Spinal cord (tissue), 9 donors: ENCODE measurements at regions not wholly inside any gene's neighbourhood (a gene's known extent, or its start where the extent isn't known, plus 50 kb on each side); places are given as distances from the start of the nearest gene placed in this dataset.

Experiments used
- DNase-seq, 6 donors: peaks; one replicate each; pipeline versions ENCODE4 v3.0.0 to v3.0.0-alpha.2; 2013 to 2015; ENCODE audit warnings: low spot score in 6 of 6, low read depth in 4 of 6
- H3K27ac ChIP-seq: one replicate; pipeline ENCODE4 v1.5.1; 2013; ENCODE audit warnings: low read depth, low read length, control low read depth
- H3K27me3 ChIP-seq: one replicate; pipeline ENCODE4 v1.6.1; 2013; ENCODE audit warnings: low read length; ENCODE audit not compliant: control insufficient read depth, insufficient read depth
- H3K36me3 ChIP-seq: one replicate; pipeline ENCODE4 v1.6.1; 2013; ENCODE audit warnings: low read length; ENCODE audit not compliant: control insufficient read depth, insufficient read depth
- H3K4me1 ChIP-seq: one replicate; pipeline ENCODE4 v1.6.1; 2013; ENCODE audit warnings: low read length; ENCODE audit not compliant: control insufficient read depth, insufficient read depth
- H3K4me3 ChIP-seq: one replicate; pipeline ENCODE4 v1.5.1; 2013; ENCODE audit warnings: low read depth, low read length, control low read depth
- H3K9me3 ChIP-seq: one replicate; pipeline ENCODE4 v1.6.1; 2013; ENCODE audit warnings: low read length; ENCODE audit not compliant: control insufficient read depth, insufficient read depth
- WGBS: methylation state at CpG from one replicate; pipeline ENCODE4 v1.1.5; 2013; ENCODE audit warnings: missing lambda C conversion rate; ENCODE audit not compliant: insufficient coverage; 5-methylcytosine and 5-hydroxymethylcytosine counted together
- donor health status: healthy.

GRCh38 chrX:139299309-139299708 lies 231.2 kb upstream of the F9 start:
- no peaks in the 10 kb centered on the region for H3K9me3 ChIP-seq
- H3K27ac ChIP-seq, result no peak overlapping the region
- no peak for DNase-seq
- no peaks in the 10 kb centered on the region for H3K4me1 ChIP-seq
- H3K27me3 ChIP-seq, result no peaks in the 10 kb centered on the region
- no peaks in the 10 kb centered on the region for H3K36me3 ChIP-seq
- no peak overlapping the region for H3K4me3 ChIP-seq

GRCh38 chrX:139298437-139298836 lies 232.1 kb upstream of the F9 start:
- no peak overlapping the region for H3K4me3 ChIP-seq
- H3K9me3 ChIP-seq, result no peaks in the 10 kb centered on the region
- H3K36me3 ChIP-seq, result no peaks in the 10 kb centered on the region
- no peak for DNase-seq
- H3K4me1 ChIP-seq, result no peaks in the 10 kb centered on the region
- H3K27me3 ChIP-seq, result no peaks in the 10 kb centered on the region
- no peak overlapping the region for H3K27ac ChIP-seq

GRCh38 chrX:139297638-139298037 lies 232.9 kb upstream of the F9 start:
- DNase-seq, result no peak
- H3K27me3 ChIP-seq, result no peaks in the 10 kb centered on the region
- no peaks in the 10 kb centered on the region for H3K36me3 ChIP-seq
- no peak overlapping the region for H3K4me3 ChIP-seq
- no peaks in the 10 kb centered on the region for H3K4me1 ChIP-seq
- H3K9me3 ChIP-seq, result no peaks in the 10 kb centered on the region
- WGBS, result 50% methylated on average over 1 of the region's 1 CpG
- no peak overlapping the region for H3K27ac ChIP-seq

GRCh38 chrX:139293991-139294390 lies 236.5 kb upstream of the F9 start:
- DNase-seq, result no peak
- no peaks in the 10 kb centered on the region for H3K36me3 ChIP-seq
- H3K9me3 ChIP-seq, result no peaks in the 10 kb centered on the region
- no peaks in the 10 kb centered on the region for H3K4me1 ChIP-seq
- H3K4me3 ChIP-seq, result no peak overlapping the region
- H3K27me3 ChIP-seq, result no peaks in the 10 kb centered on the region
- H3K27ac ChIP-seq, result no peak overlapping the region
- WGBS, result 79% methylated on average over 3 of the region's 4 CpGs

GRCh38 chrX:139290310-139290709 lies 240.2 kb upstream of the F9 start:
- Histone ChIP-seq H3K9me3 (no peaks in the 10 kb centered on the region), H3K4me3 (no peak overlapping the region), H3K27me3 (no peaks in the 10 kb centered on the region), H3K4me1 (no peaks in the 10 kb centered on the region), H3K27ac (no peak overlapping the region), H3K36me3 (no peaks in the 10 kb centered on the region)
- no CpG with 5 or more reads among the region's 1 CpG for WGBS
- no peak for DNase-seq

- no peaks in the 10 kb centered on the region for H3K27me3 ChIP-seq
- no peak overlapping the region for H3K27ac ChIP-seq
- H3K4me3 ChIP-seq, result no peak overlapping the region
- H3K36me3 ChIP-seq, result no peaks in the 10 kb centered on the region
- WGBS, result no CpG with 5 or more reads among the region's 2 CpGs
- no peaks in the 10 kb centered on the region for H3K4me1 ChIP-seq
- peaks cover 3% of the 10 kb centered on the region for H3K9me3 ChIP-seq
- no peak for DNase-seq
Measured at GRCh38 chrX:139287155-139287924, 243.2 kb upstream of the F9 start.

GRCh38 chrX:139286342-139286741 lies 244.2 kb upstream of the F9 start:
- Histone ChIP-seq H3K4me3 (no peak overlapping the region), H3K4me1 (no peaks in the 10 kb centered on the region), H3K27me3 (no peaks in the 10 kb centered on the region), H3K27ac (no peak overlapping the region), H3K9me3 (peaks cover 3% of the 10 kb centered on the region), H3K36me3 (no peaks in the 10 kb centered on the region)
- DNase-seq, result no peak
- 76% methylated on average over 2 of the region's 2 CpGs for WGBS

GRCh38 chrX:139267851-139268250 lies 262.7 kb upstream of the F9 start:
- Histone ChIP-seq H3K4me1 (no peaks in the 10 kb centered on the region), H3K27me3 (no peaks in the 10 kb centered on the region), H3K4me3 (no peak overlapping the region), H3K27ac (no peak overlapping the region), H3K9me3 (no peaks in the 10 kb centered on the region), H3K36me3 (no peaks in the 10 kb centered on the region)
- WGBS, result no CpG with 5 or more reads among the region's 3 CpGs
- no peak for DNase-seq

GRCh38 chrX:139246295-139246694 lies 284.2 kb upstream of the F9 start:
- Histone ChIP-seq H3K4me1 (no peaks in the 10 kb centered on the region), H3K36me3 (no peaks in the 10 kb centered on the region), H3K27ac (no peak overlapping the region), H3K4me3 (no peak overlapping the region), H3K27me3 (no peaks in the 10 kb centered on the region), H3K9me3 (no peaks in the 10 kb centered on the region)
- no CpG with 5 or more reads among the region's 3 CpGs for WGBS
- no peak for DNase-seq

GRCh38 chrX:139237141-139237540 lies 293.4 kb upstream of the F9 start:
- H3K36me3 ChIP-seq, result no peaks in the 10 kb centered on the region
- no peak overlapping the region for H3K4me3 ChIP-seq
- H3K27me3 ChIP-seq, result no peaks in the 10 kb centered on the region
- WGBS, result 75% methylated on average over 1 of the region's 1 CpG
- no peaks in the 10 kb centered on the region for H3K9me3 ChIP-seq
- no peaks in the 10 kb centered on the region for H3K4me1 ChIP-seq
- no peak for DNase-seq
- no peak overlapping the region for H3K27ac ChIP-seq
